BE2C (cell line): ENCODE measurements at regions not wholly inside any gene's neighbourhood (a gene's known extent, or its start where the extent isn't known, plus 50 kb on each side); places are given as distances from the start of the nearest gene placed in this dataset.

ENCODE experiments used
- DNase-seq: peaks from one replicate; pipeline ENCODE4 v3.0.0-alpha.2; 2020
- H3K27me3 ChIP-seq: fragments of 250-450 bp; sonication (Bioruptor Pico); 2 replicates; pipeline ENCODE4 v1.5.1; 2020; ENCODE audit warnings: mild to moderate bottlenecking
- H3K36me3 ChIP-seq: fragments of 250-450 bp; sonication (Bioruptor Pico); 2 replicates; pipeline ENCODE4 v1.5.1; 2020; ENCODE audit warnings: mild to moderate bottlenecking
- H3K4me1 ChIP-seq: fragments of 250-450 bp; sonication (Bioruptor Pico); 2 replicates; pipeline ENCODE4 v1.5.1; 2020
- H3K4me3 ChIP-seq: 2 replicates; pipeline ENCODE4 v1.5.1; 2011; ENCODE audit warnings: low read depth, low read length
- H3K9me3 ChIP-seq: fragments of 250-450 bp; sonication (Bioruptor Pico); 2 replicates; pipeline ENCODE4 v1.5.1; 2020
- CTCF ChIP-seq: IDR thresholded peaks from 2 replicates; pipeline ENCODE4 v1.5.1; 2012; ENCODE audit warnings: mild to moderate bottlenecking, low read depth, low read length

GRCh38 chr14:55754471-55754870 is 174.5 kb downstream of the KTN1 start:
- H3K4me1 ChIP-seq: no peaks in the 10 kb centered on the region
- no peaks in the 10 kb centered on the region for H3K9me3 ChIP-seq
- DNase-seq: no peak
- no peaks in the 10 kb centered on the region for H3K36me3 ChIP-seq
- no peaks in the 10 kb centered on the region for H3K27me3 ChIP-seq
- H3K4me3 ChIP-seq: no peak overlapping the region
- TF ChIP-seq CTCF: no peak

GRCh38 chr14:55754871-55755270 is 174.9 kb downstream of the KTN1 start:
- no peak for DNase-seq
- Histone ChIP-seq H3K4me1 (no peaks in the 10 kb centered on the region), H3K9me3 (no peaks in the 10 kb centered on the region), H3K27me3 (no peaks in the 10 kb centered on the region), H3K36me3 (no peaks in the 10 kb centered on the region), H3K4me3 (no peak overlapping the region)
- no peak for TF ChIP-seq CTCF

- Histone ChIP-seq H3K36me3 (no peaks in the 10 kb centered on the region), H3K9me3 (no peaks in the 10 kb centered on the region), H3K4me1 (no peaks in the 10 kb centered on the region), H3K4me3 (no peak overlapping the region), H3K27me3 (no peaks in the 10 kb centered on the region)
- no peak for TF ChIP-seq CTCF
- DNase-seq: no peak
Observed at GRCh38 chr14:55756078-55756477, 176.1 kb downstream of the KTN1 start.

- TF ChIP-seq CTCF: no peak
- Histone ChIP-seq H3K9me3 (no peaks in the 10 kb centered on the region), H3K4me3 (no peak overlapping the region), H3K4me1 (no peaks in the 10 kb centered on the region), H3K36me3 (no peaks in the 10 kb centered on the region), H3K27me3 (no peaks in the 10 kb centered on the region)
- no peak for DNase-seq
Observed at GRCh38 chr14:55756557-55756956, 176.6 kb downstream of the KTN1 start.

GRCh38 chr14:55758796-55759195 is 178.8 kb downstream of the KTN1 start:
- Histone ChIP-seq H3K4me1 (no peaks in the 10 kb centered on the region), H3K36me3 (no peaks in the 10 kb centered on the region), H3K4me3 (no peak overlapping the region), H3K9me3 (no peaks in the 10 kb centered on the region), H3K27me3 (no peaks in the 10 kb centered on the region)
- TF ChIP-seq CTCF: no peak
- no peak for DNase-seq

- Histone ChIP-seq H3K9me3 (no peaks in the 10 kb centered on the region), H3K27me3 (no peaks in the 10 kb centered on the region), H3K4me3 (no peak overlapping the region), H3K4me1 (no peaks in the 10 kb centered on the region), H3K36me3 (no peaks in the 10 kb centered on the region)
- DNase-seq: no peak
- no peak for TF ChIP-seq CTCF
Observed at GRCh38 chr14:55760789-55761566, 181.0 kb downstream of the KTN1 start.
